GM20000 (cell line): ENCODE measurements at regions not wholly inside any gene's neighbourhood (a gene's known extent, or its start where the extent isn't known, plus 50 kb on each side); places are given as distances from the start of the nearest gene placed in this dataset.

Experiments
- DNase-seq: peaks from one replicate; pipeline ENCODE4 v3.0.0; 2012; ENCODE audit warnings: low spot score
- TF ChIP-seq, protein P1 (sequence below): IDR thresholded peaks from 2 replicates; pipeline ENCODE4 v1.5.1; 2012; ENCODE audit warnings: mild to moderate bottlenecking, control low read depth; ENCODE audit errors: extremely low read depth, missing control alignments

DNA sequence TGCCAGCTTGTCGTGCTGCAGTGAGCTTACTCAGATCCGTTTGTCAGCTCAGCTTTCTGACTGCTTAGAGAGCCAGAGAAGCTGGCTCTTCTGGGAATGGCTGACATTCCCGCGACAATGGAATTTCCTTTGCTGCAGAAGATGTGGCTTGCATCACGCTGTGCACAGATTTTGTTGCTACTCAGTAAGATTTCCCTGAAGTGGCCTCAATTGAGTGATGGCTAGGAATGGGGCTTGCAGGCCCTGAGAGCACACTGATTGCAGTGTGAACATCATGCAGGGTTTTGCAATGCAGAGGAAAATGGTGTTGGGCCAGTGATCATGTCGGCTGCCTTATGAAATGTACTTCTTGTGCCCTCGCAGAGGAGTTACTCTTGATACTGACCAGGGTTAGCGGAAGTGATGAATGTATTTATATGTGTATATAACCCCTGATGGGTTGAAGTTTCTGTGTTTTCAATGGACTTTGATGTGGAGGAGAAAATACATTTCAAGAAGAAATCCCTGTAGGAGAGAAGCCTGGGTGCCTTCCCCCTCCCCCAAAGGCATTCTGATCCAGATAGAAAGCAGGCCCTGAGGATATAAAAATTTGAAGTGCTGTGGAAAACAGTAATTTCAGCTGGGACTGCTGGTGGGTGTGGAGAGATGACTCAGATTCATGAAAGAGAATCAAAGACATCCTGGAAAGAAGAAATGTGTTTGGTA, 102.5 kb upstream of the PDZRN3 start:
- DNase-seq, result no peak
- TF ChIP-seq, protein P1, sequence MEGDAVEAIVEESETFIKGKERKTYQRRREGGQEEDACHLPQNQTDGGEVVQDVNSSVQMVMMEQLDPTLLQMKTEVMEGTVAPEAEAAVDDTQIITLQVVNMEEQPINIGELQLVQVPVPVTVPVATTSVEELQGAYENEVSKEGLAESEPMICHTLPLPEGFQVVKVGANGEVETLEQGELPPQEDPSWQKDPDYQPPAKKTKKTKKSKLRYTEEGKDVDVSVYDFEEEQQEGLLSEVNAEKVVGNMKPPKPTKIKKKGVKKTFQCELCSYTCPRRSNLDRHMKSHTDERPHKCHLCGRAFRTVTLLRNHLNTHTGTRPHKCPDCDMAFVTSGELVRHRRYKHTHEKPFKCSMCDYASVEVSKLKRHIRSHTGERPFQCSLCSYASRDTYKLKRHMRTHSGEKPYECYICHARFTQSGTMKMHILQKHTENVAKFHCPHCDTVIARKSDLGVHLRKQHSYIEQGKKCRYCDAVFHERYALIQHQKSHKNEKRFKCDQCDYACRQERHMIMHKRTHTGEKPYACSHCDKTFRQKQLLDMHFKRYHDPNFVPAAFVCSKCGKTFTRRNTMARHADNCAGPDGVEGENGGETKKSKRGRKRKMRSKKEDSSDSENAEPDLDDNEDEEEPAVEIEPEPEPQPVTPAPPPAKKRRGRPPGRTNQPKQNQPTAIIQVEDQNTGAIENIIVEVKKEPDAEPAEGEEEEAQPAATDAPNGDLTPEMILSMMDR, result no peak

DNA sequence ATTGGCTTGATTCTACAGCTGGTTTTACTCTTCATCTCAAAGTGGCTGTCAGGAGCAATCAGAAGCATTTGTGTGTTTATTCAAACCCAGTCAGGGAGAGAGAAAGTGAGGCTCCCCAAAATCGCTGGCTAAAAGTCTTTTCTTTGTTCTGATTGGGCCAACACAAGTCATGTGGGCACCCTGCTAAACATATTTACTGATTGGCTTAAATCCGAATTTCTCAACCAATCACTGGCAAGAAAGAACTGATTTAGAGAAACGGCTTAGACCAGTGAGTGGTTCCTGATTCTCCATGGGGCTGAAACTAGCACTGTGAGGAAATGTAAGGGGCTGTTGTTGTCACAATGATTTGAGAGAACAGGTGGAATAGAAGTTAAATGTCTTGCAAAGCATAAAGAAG, 98.9 kb upstream of the PDZRN3 start:
- DNase-seq, result no peak
- TF ChIP-seq, protein P1, result no peak

DNA sequence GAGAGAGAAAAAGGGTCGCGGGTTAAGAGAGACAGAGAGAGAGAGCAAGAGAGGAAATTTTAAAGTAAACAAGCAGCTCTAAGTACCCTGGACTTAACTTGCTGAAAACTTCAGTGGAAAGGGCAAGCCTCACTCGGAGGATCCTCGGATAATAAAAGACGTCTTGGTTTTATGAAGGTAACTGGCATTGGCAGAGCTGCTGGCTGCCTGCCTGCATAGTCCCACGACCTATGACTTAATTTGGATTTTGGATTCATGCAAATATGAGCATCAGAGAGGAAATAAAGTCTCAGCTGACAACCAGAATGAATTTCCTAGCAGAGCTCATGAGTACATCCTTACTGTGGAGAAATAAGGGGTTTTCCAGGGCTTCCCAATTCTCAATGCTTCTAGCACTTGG, 95.1 kb upstream of the PDZRN3 start:
- TF ChIP-seq, protein P1, result no peak
- DNase-seq, result no peak

DNA sequence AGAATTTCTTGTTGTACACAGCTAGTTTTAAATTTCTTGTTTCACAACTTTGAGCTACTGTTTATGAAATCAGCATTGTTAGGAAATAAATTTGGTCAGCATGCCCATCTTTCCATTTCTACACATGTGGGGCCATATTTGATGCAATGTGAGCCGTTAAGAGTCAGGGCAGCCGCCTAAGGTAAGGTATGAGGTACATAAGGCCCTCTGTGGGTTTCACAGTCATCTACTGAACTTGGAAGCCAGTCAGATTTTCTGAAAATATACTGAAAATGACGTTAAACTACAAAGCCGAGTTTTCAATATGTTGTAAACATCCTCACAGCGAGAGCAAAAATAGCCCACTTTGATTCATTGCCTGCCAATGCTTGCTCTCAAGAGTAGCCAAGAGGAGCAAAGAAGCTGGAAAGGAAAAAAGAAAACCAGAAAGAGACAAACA, 94.7 kb upstream of the PDZRN3 start:
- DNase-seq, result no peak
- TF ChIP-seq, protein P1, result no peak

DNA sequence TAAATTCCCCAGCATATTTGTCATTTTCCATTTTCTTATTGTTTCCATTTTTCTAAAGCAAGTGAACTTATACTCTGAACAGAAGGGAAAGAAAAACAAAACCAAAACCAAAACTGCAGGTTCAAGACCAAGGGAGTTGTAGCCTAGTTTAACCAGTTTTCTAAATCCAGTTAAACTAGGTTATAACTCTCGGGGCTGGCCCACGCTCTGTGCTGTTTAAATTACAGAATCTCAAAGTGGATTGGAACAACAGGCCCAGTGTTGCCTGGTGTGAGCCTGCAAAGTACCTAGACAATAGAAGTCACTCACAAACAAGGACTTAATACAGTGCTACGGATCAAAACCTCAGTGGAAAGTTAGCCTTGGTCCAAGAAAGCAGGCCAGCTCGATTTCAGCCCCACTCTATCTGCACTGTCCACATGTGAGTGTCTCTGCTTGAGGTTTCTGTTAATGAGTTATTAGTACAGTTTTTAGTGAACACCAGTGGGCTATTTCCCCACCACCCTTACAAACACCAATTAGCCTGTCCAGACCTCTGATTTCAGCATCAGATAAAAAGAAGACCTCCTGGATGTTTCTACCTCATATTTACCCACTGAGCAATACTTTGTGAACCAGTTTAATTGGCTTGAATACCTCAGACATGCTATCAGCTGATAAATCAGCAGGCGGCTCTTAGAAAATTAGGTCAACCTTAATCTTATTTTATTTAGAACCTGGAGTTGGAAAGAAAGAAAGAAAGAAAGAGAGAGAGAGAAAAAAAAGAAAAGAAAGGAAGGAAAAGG, 93.8 kb upstream of the PDZRN3 start:
- no peak for DNase-seq
- TF ChIP-seq, protein P1, result no peak

DNA sequence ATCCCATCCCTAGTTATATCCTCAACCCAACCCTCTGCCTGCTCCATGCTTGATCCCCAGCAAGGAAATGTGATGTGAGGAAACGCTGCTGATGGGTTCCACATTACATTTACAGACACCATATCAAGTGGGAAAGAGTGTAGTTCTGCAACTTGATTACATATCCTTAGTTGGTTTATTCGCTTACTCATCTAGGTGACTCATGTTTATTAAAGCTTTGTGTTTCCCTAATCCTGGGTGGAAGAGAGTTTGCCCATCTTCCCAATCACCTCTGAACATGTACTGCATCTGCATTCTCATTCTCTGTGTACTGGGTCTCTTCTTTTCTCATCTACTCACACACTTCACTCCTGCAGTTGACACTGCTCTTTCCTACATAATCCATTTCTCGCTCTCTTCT, 91.7 kb upstream of the PDZRN3 start:
- TF ChIP-seq, protein P1, result no peak
- no peak for DNase-seq

DNA sequence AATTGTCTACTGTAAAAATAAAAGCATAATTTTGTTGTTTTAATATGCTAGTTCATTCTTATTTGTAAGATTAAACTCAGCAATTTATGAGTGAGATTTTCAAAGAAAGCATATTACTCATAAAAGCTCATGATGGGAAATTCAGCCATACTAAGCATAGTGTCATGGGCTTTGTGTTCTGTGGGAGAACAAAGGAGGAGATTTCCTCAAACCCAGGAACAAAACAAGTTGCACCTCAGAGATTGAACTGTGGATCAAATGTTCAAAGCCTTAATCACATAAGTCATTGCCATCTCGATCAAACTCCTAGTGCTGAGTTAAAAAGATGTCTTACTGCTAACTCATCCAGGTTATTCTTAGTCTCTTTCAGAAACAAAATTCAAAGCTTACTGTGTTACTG, 85.6 kb upstream of the PDZRN3 start:
- no peak for DNase-seq

More for the DNA sequence above, 85.6 kb upstream of the PDZRN3 start:
- TF ChIP-seq, protein P1, result no peak
